ENCODE measurements at regions not wholly inside any gene's neighbourhood (a gene's known extent, or its start where the extent isn't known, plus 50 kb on each side); places are given as distances from the start of the nearest gene placed in this dataset.

DNA sequence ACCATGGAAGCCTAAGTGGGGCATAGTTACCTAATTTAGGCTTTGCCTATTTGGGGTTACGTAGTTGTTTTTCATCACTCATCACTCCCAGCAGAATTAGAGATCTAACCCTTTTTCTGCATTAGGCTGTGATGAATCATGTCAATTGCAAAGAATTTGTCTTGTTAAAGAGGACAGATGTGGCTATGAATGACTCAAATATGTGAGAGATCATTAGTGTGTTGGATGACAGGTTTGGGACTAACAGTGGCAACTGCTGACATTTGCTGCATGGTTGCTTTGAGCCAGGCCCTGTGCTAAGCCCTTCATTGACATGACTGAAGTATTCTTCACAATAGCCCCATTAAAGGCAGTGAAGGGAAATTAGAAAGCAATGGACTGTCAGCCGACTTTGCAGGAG lies 83.4 kb upstream of the BMPER start:
- DNase-seq = no peak

DNA sequence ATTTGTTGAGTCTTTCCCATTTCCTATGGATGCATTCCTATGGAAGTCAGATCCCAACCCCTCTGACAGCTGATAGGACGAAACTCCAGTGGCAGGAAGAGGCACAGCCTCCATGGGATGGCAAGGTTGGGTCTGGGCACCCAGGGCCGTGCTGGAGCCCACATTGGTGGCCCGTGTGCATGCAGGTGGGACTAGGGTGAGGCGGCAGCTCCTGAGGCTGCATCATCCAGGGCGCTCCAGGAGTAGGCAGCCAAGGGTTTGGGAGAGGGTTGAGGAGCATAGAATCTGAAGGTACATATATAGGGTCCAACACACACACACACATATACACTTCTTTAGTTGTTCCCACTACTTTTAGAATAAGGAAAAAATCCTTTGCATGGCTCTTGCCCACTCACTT lies 81.4 kb upstream of the BMPER start:
- no peak for DNase-seq

DNA sequence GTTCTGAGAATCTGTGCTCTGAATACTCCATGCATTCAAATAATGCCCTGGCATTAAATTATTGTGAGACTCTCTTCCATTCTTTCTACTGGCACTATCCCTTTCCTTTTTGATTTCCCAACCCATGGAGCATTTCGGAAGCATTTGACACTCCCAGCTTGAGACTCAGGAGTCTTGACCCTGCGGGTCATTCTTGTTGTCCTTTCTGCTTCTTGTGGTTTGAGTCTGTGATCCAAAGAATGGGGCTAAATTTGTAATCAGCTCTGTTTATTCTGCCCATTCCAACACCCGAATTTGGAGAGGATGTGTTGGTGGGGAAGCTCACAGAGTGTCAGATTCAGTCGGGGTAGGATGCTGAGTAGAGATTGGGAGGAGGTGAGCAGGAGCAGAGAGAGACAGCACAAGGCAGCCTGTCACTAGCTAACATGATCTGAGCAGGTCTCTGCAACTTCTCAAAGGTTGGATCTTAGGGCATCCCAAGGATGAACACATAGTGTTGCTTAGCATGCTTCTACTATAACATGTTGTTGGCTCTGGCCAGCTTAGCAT lies 80.4 kb upstream of the BMPER start:
- DNase-seq = no peak

DNA sequence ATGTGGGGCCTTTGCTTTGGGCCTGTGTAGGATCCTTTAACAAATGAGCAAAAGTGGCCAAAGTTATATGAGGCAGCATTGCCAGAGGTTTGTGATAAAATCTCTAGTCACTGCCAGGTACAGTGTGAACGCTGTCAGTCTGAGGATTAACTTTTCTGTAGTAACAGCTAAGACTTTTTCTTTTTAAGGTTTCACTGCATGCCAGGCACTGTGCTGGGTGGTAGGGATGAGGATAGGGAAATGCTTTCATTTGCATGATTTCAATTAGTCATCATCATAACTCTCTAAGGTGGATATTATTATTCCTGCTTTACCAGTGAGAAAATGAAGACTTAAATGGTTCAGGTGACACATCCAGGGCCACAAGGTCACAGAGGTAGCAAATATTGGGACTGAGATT lies 79.7 kb upstream of the BMPER start:
- DNase-seq = no peak

DNA sequence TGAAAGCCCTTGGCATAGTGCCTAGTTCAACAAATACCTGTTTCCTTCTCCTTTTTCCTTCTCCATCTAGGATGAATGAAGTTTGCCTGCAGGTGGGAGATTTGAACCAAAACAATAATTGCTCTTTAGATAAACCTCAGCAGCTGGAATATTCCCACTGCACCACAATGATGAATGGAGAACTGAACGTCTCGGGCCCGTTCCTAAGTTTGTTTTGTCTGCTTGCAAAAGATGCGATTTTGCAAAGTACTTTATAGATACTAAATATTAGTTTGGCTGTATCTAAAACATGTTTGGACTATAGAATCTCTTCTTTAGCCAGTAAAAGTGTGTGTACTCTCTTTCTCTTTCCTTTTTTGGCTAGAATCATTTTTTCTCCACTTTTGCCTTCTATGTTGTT lies 75.8 kb upstream of the BMPER start:
- DNase-seq = no peak

DNA sequence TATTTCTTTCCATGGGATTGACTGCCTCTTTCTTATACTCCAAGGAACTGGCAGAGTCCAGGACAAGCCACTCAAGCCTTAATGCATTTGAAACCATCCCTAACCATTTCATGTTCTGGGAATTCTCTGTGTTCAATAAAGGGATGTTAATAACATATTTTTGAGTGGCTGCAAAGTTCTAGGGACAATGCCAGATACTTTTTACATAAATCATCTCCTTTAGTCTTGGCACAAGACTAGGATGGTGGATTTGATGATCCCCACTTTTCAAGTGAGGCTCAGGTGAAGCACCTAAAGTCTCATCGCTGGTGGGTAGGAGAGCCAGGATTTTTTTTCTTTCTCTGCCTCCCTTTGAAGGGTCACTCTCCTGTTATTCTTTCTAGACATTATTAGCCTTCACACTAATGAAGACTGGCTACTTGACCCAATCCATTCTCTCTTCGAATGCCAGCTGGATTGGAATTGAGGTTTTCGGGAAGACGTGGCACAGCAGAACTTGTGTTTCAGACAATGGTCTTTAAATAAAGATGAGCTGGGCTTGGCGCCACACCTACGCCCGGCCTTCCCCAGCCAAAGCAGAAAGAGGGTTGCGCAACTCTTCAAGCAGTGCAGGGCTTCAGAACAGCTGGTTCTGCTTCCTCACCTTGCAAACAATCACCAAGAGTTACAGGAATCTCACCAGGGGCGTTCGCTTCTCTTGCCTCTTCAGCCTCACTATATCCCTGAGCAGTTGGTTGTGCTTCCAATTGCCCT lies 73.8 kb upstream of the BMPER start:
- DNase-seq = no peak

DNA sequence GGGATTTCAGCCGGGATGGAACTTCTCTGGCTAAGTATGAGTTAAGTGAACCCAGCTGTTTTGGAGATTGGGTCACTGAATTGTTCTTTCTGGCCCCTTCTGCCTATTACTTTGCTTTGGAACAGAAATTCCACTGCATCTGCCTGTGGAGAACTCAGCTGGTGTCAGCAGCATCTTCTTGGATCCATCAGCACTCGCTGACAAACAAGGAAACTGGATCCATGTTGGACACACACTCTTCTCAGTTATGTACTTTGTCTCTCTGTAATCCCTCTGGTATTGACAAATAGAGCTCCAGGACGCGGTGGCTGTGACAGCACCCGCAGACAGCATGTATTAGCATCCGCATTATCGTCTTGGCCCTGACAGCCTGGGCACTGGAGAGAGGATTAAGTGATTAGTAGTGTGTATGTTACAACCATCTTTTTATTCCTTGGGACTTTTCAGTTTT lies 73.0 kb upstream of the BMPER start:
- no peak for DNase-seq

DNA sequence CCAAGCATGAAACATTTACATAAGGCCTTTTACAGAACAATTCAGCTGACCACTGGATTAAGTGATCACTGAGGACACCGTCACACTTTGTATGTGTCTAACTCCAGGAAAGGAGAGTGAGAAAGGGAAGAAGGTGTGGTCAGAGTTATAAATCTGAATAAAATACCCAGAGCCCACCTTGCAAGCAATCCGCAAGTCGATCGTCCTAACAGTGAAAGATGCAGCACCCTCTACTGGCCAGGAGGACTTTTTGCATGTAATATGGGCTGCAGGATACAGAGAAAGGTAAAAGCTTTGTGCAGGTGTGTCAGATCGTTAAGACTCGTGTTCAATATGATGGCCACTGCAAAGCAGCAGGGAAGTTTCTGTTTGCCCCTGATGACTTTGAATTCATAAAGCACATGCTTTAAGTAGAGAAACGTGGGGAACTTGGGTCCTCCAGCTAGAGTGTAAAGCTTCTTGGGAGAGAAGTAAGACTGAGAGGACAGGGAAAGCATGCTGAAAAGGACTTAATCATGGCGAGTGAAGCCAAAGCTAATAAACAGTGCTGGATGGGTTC lies 68.5 kb upstream of the BMPER start:
- peak; percentile 50 for DNase-seq

DNA sequence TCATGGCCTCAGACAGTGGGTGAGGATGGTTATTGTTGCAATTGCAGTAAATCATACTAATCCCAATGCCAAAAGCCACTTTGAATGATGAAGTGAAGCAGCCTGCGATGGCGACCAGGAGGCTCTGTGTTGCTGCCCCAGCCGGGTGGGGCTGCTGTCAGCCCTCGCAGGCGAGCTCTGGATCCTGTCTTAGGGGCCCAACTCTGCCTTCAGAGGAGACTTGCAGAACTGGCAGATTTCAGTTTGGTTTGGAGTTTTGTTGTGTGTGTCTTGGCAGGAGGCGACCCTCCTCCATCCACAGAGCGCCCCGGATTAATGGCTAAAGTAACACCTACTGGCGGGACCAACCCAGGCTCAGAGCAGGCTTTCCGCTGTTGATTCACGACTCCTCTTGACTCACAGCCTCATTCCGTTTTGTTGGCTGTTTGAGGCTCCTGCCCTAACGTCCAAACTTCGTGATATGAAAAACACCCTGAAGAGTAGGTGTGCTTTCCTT lies 67.9 kb upstream of the BMPER start:
- no peak for DNase-seq

DNA sequence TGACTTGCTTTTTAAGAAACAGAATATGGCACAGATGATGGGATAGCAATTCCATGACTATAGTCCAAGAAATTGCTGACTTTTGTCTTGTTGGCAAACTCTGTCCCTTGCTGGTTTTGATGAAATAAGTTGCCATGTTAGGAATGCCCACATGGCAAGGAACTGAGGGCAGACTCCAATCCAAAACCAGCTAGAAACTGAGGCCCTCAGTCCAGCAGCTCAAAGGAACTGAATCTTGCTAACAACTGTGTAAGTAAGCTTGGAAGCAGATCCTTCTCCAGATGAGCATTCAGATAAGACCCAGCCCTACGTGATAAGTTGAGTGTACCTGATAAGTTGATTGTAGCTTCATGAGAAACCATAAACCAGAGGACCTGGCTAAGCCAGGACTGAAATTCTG lies 64.3 kb upstream of the BMPER start:
- no peak for DNase-seq

DNA sequence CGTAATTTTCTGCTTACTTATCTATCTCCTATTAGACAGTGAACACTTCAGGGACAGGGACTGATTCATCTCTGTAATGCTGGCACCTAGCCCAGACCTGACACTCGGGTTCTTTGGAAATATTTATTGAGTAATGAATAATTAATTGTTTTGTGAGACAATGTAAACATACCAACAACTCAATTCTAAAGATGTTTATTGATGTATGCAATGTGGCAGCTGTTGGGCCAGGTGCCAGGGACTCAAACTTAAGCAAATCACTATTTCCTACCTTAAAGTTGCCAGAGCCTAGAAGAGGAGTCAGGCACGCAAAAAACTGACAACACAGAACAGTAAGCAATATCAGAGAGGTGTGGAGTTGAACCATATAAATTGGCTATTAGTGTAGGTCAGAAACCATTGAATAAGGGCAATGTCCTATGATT lies 63.6 kb upstream of the BMPER start:
- DNase-seq = no peak

DNA sequence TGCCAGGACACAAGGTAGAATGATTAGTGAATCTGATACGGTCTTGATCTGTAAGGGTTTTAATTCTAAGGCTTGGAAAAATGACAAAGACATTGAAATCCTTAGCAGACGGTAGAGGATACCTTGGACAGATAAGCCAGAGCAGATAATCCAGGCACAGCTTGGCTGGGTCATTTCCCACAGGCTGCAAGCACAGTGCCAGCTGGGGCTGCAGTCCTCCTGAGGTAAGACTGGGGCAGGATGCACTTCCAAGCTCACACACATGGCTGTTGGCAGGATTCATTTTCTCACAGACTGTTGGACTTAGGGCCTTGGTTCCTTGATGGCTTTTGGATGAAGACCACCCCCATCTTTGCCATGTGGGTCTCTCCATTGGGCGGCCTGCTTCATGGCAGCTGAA lies 63.2 kb upstream of the BMPER start:
- DNase-seq = no peak

DNA sequence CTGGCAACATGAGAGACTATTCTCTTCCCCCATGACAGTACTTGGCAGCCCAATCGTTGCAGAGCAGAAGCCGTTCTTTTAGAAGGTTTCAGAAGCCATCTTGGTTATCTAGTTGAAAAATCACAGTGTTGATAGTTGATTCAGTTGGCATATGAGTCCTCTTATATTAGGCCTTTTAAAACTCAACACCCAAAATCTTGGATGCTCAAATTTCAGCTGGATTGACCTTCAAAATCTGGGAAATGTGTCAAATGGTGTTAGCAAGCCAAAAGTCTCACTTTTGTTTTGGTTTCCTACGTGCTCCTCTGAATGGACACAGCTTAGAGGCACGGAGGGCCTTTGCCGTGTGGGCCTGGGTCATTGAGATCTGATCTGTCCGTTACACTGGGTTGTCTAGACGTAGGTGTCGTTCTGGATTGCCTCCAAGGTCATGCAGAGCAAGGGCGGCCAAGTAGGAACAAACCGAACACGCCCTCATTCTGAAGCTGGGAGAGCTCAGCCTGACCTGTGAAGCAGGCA lies 59.3 kb upstream of the BMPER start:
- DNase-seq = no peak

DNA sequence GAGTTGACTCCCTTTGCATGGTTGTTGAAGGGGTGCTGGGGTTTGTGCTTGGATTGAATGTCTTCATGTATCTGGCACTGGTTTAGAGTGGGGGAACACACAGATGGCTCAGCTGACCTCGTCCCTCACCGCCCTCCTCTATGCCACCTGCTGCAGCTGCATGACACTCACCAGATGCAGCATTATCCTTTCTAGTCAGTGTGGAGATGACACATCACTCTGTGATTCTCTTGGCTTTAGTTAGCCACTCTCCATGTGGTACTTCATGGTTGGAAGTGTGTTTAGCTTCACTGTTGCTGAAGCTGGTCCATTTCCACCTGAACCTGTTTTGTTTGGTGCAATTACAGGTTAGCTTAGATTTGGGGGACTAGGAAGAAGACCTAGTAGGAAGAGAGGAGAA lies 56.3 kb upstream of the BMPER start:
- DNase-seq = no peak

DNA sequence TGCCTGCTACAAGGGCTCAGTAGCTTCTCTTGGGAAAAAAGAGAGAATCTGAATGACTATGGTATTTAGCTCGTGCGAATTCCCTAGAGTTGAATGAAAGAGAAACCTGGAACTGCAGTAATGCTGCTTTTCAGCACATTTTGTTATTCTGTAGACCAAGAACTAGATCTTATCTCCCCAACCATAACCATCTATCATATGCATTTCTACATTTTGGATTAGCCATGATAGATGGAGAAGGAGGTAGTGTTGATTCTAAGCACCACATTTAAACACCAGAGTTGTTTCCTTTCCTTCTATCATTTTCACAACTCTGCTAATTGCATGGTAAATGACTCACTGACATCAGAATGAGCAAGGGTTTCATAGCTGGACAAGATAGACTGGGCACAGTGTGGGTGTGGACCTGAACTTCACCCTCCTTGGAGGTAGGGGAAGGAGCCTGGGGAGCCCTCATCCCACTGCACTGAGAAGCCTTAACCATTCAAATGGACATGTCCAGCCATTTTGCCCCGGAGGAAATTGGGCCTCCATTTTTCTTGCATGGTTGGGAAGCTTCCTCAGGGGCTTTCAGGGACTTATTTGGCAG lies 55.3 kb upstream of the BMPER start:
- DNase-seq = no peak

DNA sequence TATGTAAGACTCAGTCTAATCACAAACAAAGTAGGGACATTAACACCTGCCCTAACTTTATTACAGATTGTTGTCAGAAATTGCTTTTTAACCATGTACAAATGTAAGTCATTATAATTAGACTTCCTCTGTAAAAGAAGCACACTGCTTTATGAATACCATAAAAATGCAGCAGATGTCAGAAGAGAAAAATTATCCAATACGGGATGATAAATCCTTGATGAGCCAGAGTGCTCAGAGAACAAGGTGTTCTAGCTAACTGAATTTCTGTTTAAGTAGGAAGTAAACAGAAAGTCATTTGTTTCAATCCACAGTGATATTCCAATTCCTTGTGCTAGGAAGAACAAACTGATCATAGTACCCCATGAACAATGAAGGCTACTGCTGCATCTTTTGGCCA lies 54.6 kb upstream of the BMPER start:
- no peak for DNase-seq

DNA sequence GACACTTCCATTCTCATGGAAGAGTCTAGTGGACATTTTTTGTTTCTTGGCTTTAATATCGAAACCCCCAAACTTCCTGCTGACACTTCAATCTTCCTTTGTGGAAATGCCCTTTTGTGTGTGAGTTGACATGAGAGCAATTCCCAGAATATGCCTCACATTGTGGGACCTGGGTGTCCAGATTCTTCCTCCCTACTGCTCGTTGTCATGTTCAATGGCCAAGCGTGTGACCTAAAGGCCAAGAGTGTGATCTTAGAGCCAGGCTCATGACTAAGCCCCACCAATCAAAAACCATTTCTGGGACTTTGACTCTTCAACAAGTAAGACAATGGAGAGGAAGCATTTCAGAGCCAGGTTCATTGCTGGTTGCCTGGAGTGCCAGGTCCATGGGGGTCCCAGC lies 52.5 kb upstream of the BMPER start:
- no peak for DNase-seq

DNA sequence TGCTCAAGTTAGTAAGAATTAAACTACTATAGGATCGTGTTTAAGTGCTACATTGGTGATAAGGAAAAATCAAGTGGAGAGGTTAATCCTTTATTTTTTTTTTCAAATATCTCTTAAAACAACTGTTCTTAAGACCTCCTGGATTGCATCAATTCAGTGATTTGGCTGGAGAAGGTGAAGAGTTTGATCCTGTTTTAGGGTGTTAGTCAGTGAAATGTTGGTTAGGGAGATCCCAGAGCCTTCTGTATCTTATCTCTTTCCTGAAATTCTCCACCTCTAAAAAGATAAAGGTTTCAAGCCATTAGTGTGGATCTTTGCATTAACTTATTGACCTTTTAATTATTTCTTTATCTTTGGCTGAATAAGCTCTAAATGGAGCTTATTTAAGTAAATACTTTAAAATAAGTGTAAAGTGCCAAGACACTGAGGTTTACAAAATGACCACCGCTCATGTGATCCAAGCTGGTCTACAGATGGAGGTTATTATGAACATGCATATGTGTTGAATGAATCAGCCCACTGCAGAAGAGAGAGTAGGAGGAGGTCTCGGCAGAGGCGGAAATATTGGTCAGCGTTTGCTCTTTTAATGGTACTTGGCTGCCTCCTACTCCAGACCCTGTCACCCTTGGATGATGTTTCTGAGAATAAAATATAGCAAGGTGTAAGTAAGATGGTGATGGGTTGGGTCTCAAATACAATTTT lies 51.8 kb upstream of the BMPER start:
- DNase-seq = no peak

DNA sequence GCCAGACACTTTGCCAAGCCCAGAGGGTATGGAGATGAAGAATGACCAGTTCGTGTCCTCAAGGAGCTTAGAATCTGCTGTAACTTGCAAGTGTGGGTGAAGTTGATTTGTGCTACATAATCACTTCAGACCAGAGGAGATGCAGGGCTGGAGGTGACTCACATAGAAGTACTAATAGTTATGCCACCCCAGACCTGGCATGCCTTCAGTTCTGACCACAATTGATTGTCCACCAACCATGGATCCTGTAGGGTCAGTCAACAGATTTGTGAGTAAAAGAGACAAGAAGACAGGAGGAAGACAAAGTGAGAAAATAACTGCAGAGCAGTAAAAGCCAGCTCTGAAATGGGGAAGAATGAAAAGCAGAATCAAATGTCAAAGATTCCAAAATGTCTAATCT lies 51.2 kb upstream of the BMPER start:
- DNase-seq = no peak

DNA sequence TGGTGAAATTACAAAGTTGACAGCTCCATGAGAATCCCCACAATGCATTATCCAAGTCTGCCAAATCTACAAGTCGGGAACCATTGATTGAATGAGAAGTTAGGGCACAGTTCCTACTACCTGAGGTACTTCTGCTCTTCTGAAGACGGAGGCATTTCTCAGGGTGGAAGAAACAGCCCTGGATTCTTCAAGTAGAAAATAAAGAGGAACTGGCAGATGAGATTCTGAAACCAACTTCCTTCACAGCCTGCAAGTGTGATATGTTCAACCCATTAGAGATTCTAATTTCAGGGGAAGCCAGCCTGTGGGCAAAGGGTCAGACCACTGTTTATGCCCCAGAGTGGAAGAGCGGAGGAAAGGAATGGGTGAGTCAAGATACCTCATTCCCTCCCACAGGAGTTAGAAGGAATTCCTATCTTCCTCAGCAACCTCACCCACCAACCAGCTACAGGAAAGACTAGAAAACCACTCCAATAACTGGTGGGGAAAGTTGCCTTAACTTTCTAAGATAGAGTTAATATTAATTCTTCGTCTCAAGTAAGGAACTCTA lies 50.5 kb upstream of the BMPER start:
- DNase-seq = no peak

Measured in stimulated activated CD8-positive, alpha-beta memory T cell treated with anti-CD3 and anti-CD28 coated beads, Interleukin-4, amount 100 ng/mL, for 48 hours (primary cell).